GM03348 (cell line): ENCODE measurements at regions not wholly inside any gene's neighbourhood (a gene's known extent, or its start where the extent isn't known, plus 50 kb on each side); places are given as distances from the start of the nearest gene placed in this dataset.

Experiments used
- DNase-seq: peaks from one replicate; pipeline ENCODE4 v3.0.0; 2012; ENCODE audit warnings: low spot score

DNA sequence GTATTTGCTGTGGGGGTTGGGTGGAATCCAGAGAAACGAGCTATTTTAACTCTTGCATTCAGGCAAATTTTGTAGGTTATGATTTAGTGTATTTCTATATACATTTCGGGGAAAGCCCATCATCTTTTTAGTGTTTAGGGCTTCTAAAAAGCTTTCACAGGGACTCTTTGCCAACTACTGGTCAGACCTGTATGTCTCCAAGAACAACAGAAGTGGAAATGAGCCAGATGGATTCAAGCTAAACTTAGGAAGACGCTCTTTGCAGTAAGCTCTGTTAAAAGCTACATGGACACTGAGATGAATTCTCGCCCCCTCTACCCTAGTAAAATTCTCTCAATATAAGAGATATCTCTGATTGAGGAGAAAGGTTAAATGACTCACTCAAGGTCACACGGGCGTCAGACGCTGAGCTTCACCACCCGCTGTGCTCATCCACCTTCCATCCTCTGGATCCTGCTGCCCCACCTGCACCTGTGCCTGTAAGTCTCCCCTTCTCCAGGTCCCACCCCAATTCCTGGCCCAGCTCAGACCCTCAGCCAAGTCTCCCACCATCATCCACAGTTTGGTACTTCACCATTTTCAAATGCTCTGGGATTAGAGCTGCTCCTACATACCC lies 85.6 kb downstream of the MARCHF4 start:
- no peak for DNase-seq

DNA sequence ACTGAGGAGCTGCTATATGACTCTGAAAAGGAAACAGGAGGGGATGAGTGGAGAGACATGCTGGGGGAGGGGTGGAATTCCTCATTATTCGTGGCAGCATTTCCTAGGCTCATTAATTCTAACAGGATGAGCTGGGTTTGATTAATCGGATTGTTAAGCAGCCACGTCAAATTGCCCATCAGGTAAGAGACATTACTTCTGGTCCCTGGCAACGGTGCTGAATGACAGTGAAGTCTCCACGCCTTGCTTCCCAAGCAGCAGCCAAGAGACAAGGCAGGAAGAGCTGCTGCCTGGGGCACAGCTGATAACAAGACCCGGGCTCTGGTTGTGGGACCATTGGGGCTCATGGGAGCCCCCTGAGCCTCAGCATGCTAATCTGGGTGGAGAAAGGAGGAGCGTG lies 86.6 kb downstream of the MARCHF4 start:
- DNase-seq: no peak

DNA sequence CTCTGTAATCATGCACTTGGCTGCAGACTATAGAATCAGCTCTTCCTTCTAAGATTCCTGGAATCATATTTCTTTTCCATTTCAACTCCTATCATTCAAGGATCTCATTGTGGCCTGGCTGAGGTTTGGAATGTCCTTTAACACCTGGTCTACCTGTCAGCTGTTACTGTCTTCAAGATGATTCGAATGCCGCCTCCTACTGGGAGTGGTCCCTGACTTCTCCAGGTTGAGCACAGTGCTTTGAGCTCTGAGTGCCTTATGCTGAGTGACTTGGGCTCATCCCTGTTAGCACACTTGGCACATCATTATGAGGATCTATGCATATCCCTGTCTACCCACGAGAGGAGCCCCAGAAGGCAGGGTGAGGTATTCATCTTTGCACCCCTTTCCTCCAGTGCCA lies 87.6 kb downstream of the MARCHF4 start:
- DNase-seq: no peak

DNA sequence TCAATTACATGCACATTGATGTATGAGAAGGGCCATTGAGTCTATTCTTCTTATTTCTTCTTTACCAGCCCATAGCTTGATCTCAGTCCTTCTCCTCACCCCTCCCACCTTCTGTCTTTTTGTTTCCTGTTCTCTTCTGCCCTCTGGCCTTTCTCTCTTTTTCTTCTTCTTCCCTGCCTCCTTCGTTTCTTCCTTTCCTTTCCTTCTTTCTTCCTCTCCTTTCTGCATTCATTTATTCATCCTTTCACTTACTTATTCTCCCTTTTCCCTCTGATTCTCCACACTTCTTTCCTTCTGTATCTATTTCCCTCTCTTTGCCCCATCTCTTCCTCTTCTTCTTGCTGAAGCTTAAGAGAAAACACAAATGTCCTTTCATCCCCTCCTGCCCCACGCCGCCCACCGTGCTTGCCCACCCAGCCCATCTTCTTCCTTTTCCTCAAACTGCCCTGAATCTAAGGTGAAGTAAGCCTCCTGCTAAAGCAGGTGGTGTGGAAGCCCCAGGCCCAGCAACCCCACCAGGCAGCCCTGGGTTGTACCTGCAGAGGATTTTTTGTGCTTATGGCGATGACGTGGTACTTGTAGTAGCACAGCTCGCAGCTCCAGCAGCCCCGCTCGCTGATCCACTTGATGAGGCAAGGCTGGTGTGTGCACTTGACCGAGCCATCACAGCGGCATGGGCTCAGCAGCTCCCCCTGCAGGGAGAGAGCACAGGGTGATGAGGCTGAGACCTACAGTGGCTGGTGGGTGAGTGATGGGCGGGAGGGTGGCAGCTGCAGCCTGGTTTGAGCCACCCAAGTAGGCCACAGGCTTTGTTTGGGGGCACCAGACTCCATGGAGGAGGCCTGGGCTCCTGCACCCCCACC lies 89.0 kb downstream of the MARCHF4 start:
- no peak for DNase-seq

DNA sequence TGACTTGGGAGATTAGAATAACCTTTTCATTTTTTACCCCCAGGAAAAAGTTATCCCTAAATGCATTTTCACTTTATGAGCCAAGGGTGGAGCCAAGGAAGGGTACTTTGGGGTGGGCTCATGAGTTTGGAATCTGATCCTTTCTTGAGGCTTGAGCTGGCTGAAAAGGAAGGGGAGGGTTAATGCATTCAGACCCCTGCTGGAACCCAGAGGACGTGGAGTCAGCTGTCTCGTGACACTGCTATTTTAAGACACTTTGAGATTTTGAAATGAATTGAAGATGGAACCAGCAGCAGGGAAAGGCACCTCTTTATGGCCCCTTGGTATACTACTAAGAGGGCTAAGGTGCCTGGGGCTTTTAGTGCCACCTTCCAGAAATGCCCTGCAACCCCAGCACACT lies 90.4 kb downstream of the MARCHF4 start:
- no peak for DNase-seq

DNA sequence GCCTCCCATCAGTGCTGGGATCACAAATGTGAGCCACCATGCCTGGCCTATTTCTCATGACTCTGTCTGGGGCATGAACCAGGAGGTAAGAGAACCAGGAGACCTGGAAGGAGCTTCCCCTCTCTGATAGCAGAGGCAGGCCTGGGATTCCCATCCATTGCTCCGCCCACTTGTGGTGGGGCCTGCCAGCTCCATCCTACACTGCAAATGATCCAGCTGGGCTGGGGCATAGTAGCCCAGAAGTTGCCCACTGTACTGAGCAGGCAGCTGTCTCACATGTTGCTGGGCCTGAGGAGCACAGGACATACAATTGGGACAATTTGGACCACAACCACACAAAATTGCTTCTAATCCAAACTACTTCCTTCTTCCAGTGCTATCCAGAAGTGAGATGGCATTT lies 91.0 kb downstream of the MARCHF4 start:
- no peak for DNase-seq

DNA sequence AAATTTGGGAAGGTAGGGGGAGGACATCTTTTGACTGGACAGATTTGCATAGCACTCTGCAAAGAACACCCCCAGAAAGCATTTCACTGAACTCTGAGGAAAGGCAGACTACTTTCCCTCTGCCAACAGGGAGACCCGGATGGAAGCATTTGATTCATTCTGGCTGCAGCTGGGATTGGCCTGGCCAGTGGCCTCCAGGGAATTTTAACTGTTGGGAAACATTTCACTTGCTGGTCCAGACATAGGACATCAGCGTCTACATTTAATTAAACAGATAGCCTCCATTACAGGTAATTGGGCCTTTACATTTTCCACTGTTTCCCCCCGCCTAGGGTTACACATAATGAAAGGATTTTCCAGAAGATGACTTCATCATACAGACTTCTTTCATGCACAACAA lies 92.8 kb downstream of the MARCHF4 start:
- peak; percentile 81 for DNase-seq

DNA sequence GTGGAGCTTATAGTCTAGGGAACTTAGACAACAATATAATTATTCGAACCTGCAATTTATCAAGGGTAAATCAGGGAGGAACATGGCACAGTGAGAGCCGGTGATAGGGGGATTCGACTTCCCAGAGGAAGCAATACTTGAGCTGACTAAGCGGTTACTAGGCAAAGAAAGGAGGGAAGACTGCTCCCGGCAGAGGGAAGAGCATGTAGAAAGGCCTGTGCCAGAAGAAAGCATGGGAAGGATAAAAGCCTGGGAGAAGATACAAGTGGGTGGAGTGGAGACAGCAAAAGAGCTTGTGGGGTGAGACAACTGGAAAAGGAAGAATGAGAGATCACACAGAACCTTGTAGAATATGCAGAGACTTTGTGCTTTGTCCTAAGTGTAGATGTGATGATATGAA lies 93.3 kb downstream of the MARCHF4 start:
- DNase-seq: peak; percentile 55

DNA sequence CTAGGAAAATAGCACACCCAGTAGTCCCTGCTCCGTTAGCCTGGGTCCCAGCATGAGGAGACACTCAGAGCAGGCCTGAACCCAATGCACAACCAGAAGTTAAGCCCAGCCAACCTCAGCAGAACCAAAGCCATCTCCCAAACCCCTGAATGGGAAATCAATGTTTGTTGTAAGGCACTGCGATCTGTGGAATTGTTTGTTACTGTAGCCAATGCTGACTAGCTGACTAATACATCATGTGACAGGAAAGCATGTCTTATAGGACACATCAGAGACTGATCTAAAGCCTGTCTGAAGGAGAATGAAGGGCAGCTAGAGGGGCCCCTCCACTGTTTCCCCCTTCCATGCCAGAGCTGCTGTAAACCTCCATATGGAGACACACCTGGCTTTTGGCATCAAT lies 96.4 kb downstream of the MARCHF4 start:
- DNase-seq: no peak

DNA sequence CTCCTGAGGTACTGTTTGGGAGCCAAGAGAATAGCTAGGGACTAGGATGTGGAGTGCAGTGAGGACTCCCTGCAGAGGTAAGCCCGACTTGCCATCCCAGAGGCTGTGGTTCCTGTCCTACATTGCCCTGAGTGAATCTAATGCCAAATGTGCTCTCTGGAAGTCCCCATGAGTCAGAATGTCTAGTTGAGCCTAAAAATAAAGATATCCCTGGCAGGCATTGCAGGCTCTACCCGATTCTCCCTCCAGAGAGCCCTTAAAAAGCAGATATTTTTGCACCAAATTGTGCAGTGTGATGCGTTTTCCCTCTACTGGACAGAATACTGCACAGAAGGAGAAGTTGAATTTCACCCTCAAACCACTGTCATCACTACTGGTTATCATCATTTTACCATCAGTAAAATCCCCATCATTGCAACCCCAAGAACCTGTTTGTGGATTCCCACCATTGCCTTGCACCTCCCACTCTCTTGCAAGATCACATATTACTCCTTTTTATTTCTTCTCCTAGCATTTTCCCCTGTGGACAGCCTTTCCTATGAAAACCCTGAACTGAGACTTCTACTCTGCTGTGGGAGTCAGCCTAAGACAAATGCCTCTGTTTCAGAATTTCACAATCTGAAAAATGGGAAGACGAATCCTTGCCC lies 98.0 kb downstream of the MARCHF4 start:
- peak; percentile 69 for DNase-seq

DNA sequence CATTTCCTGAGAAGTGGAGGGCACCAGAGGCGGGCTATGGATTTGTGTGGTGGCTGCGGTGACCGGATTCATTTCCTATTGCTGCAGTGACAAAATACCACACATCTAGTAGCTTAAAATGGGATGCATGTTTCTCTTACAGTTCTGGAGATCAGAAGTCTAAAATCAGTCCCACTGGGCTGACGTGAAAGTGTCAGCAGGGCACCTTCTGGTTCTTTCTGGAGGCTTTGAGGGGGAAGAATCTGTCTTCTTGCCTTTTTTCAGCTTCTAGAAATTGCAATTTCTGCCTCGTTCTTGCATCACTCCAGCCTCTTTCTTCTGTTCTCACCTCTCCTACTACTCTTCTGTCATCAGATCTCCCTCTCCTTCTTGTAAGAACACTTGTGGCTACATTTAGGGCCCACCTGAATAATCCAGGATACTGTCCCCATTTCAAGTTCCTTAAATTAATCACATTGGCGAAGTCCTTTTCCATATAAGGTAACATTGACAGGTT lies 111.2 kb downstream of the MARCHF4 start:
- DNase-seq: no peak

DNA sequence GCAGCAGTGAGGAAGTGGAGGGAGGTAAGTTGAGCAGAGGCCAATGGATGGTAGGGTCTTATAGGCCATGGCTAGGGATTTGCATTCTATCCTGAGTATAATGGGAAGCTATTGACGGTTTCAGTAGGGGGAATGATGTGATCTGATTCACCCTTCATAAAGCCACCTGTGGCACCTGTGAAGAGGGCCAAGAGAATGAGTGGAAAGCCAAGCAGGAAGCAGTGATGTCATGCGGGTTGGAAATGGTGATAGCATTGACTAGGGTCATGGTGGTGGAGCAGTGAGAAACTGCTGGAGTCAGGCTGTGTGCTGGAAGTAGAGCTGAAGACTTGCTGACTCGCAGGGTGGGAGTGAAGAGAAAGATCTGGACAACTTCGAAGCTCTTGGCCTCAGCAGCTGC lies 111.7 kb downstream of the MARCHF4 start:
- DNase-seq: no peak

DNA sequence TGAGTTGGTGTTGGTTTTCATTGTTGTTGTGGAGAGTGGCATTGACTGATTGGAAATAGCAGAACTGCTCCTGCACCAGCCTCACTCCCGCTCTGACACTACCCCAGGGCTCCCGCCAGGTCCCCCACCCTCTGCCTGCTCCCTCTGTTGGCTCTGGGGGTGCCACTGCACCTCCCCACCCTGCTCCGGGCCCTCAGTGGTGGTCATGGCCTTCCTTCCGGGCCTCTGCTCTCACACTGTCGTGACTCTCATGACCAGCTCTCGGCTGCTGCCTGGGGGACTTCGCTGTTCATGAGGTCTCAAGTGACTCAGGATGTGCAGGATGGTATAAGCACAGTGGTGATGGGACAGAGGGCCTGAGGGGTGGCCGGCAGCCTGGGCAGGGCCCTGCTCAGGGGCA lies 113.2 kb downstream of the MARCHF4 start:
- no peak for DNase-seq

DNA sequence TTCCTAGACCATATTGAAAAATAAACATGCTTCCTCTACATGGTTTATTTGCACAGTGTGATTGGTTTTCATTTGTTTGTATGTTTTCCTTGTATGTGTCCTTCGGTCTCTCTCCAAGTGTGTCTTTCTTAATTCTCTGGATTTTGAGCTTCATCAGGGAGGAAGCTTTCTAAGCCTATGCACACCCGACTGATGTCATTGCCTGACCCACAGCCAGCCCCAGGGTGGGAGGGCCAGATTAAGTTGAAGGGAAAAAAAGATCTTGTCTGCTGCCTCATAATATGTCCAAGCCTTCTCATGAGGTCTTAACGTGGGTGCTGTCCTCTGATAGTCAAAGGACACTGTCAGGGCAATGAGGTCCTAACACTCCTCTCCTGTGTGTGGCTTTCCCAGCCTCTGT lies 115.2 kb downstream of the MARCHF4 start:
- no peak for DNase-seq
